Astrocyte (in vitro differentiated cells and primary cell): ENCODE measurements at regions not wholly inside any gene's neighbourhood (a gene's known extent, or its start where the extent isn't known, plus 50 kb on each side); places are given as distances from the start of the nearest gene placed in this dataset.

Source experiments
- DNase-seq: peaks from one replicate; pipeline ENCODE4 v3.0.0-alpha.2; 2010; ENCODE audit warnings: low read depth
- FAIRE-seq: peaks from 2 replicates; lab custom pipeline; 2011; peaks lifted over from hg19 to GRCh38; lab: Jason Lieb, UNC
- H2AFZ ChIP-seq: 2 replicates; pipeline ENCODE4 v1.6.0; 2012; ENCODE audit warnings: low read depth, low read length, inconsistent platforms
- H3K27ac ChIP-seq: 2 replicates; pipeline ENCODE4 v1.5.1; 2011; ENCODE audit warnings: low read depth, low read length, inconsistent platforms
- H3K27me3 ChIP-seq: 2 replicates; pipeline ENCODE4 v1.6.0; 2011; ENCODE audit warnings: low read length, inconsistent platforms; ENCODE audit not compliant: insufficient read depth
- H3K36me3 ChIP-seq: 2 replicates; pipeline ENCODE4 v1.5.1; 2011; ENCODE audit warnings: low read length, inconsistent platforms; ENCODE audit not compliant: insufficient read depth
- H3K4me1 ChIP-seq: 2 replicates; pipeline ENCODE4 v1.5.1; 2011; ENCODE audit warnings: low read length, inconsistent platforms; ENCODE audit not compliant: insufficient read depth
- H3K4me2 ChIP-seq: 2 replicates; pipeline ENCODE4 v1.6.0; 2012; ENCODE audit warnings: low read length, inconsistent platforms
- H3K4me3 ChIP-seq: 2 replicates; pipeline ENCODE4 v1.5.1; 2011; ENCODE audit warnings: low read depth, mild to moderate bottlenecking, low read length, inconsistent platforms; ENCODE audit not compliant: insufficient read depth
- H3K79me2 ChIP-seq: 2 replicates; pipeline ENCODE4 v1.6.0; 2012; ENCODE audit warnings: mild to moderate bottlenecking, low read length, inconsistent platforms; ENCODE audit not compliant: insufficient read depth
- H3K9ac ChIP-seq: 2 replicates; pipeline ENCODE4 v1.6.0; 2012; ENCODE audit warnings: mild to moderate bottlenecking, low read length, inconsistent platforms
- H3K9me3 ChIP-seq: 2 replicates; pipeline ENCODE4 v1.5.1; 2012; ENCODE audit warnings: low read depth, mild to moderate bottlenecking, low read length, inconsistent platforms; ENCODE audit not compliant: insufficient read depth
- H4K20me1 ChIP-seq: 2 replicates; pipeline ENCODE4 v1.6.0; 2012; ENCODE audit warnings: low read length, inconsistent platforms; ENCODE audit not compliant: insufficient read depth
- H3K27ac Mint-ChIP-seq: one replicate; pipeline ENCODE4 v1.8.0; 2021; ENCODE audit warnings: mild to moderate bottlenecking, mixed read lengths; ENCODE audit not compliant: unreplicated experiment
- H3K27me3 Mint-ChIP-seq: one replicate; pipeline ENCODE4 v1.8.0; 2021; ENCODE audit warnings: low read depth, mixed read lengths; ENCODE audit not compliant: unreplicated experiment
- H3K36me3 Mint-ChIP-seq: one replicate; pipeline ENCODE4 v1.8.0; 2021; ENCODE audit warnings: low read depth, mixed read lengths; ENCODE audit not compliant: unreplicated experiment
- H3K4me1 Mint-ChIP-seq: one replicate; pipeline ENCODE4 v1.8.0; 2021; ENCODE audit warnings: low read depth, mixed read lengths; ENCODE audit not compliant: unreplicated experiment
- H3K4me3 Mint-ChIP-seq: one replicate; pipeline ENCODE4 v1.8.0; 2021; ENCODE audit warnings: mild to moderate bottlenecking, moderate library complexity, mixed read lengths; ENCODE audit not compliant: unreplicated experiment
- H3K9me3 Mint-ChIP-seq: one replicate; pipeline ENCODE4 v1.8.0; 2021; ENCODE audit warnings: mild to moderate bottlenecking, mixed read lengths; ENCODE audit not compliant: unreplicated experiment
- EZH2 ChIP-seq: IDR thresholded peaks from 2 replicates; pipeline ENCODE4 v1.6.1; 2012; ENCODE audit warnings: mild to moderate bottlenecking, low read length, inconsistent platforms; ENCODE audit not compliant: insufficient read depth
- TF ChIP-seq, protein P1 (sequence below): IDR thresholded peaks from 2 replicates; pipeline ENCODE4 v1.5.1; 2011; ENCODE audit warnings: low read depth, mild to moderate bottlenecking, inconsistent platforms, low read length, moderate library complexity; ENCODE audit not compliant: insufficient read depth

- H4K20me1 ChIP-seq: no peaks in the 10 kb centered on the region
- TF ChIP-seq, protein P1, sequence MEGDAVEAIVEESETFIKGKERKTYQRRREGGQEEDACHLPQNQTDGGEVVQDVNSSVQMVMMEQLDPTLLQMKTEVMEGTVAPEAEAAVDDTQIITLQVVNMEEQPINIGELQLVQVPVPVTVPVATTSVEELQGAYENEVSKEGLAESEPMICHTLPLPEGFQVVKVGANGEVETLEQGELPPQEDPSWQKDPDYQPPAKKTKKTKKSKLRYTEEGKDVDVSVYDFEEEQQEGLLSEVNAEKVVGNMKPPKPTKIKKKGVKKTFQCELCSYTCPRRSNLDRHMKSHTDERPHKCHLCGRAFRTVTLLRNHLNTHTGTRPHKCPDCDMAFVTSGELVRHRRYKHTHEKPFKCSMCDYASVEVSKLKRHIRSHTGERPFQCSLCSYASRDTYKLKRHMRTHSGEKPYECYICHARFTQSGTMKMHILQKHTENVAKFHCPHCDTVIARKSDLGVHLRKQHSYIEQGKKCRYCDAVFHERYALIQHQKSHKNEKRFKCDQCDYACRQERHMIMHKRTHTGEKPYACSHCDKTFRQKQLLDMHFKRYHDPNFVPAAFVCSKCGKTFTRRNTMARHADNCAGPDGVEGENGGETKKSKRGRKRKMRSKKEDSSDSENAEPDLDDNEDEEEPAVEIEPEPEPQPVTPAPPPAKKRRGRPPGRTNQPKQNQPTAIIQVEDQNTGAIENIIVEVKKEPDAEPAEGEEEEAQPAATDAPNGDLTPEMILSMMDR: no peak
- no peak for TF ChIP-seq EZH2
- H3K4me2 ChIP-seq: no peak overlapping the region
- no peaks in the 10 kb centered on the region for H3K9me3 ChIP-seq
- Mint-ChIP-seq H3K9me3 (no peaks in the 10 kb centered on the region), H3K36me3 (no peaks in the 10 kb centered on the region), H3K4me3 (no peak overlapping the region), H3K27me3 (no peaks in the 10 kb centered on the region), H3K27ac (no peak overlapping the region), H3K4me1 (no peaks in the 10 kb centered on the region)
- no peaks in the 10 kb centered on the region for H3K4me1 ChIP-seq
- H3K9ac ChIP-seq: no peak overlapping the region
- FAIRE-seq: no peak
- H2AFZ ChIP-seq: no peak overlapping the region
- no peaks in the 10 kb centered on the region for H3K79me2 ChIP-seq
- no peak for DNase-seq
- no peak overlapping the region for H3K27ac ChIP-seq
- no peaks in the 10 kb centered on the region for H3K27me3 ChIP-seq
- H3K36me3 ChIP-seq: no peaks in the 10 kb centered on the region
- no peak overlapping the region for H3K4me3 ChIP-seq
Measured at GRCh38 chrX:6383917-6384316, 151.0 kb downstream of the VCX3A start.

- Mint-ChIP-seq H3K27me3 (no peaks in the 10 kb centered on the region), H3K4me3 (no peak overlapping the region), H3K36me3 (no peaks in the 10 kb centered on the region), H3K4me1 (no peaks in the 10 kb centered on the region), H3K9me3 (no peaks in the 10 kb centered on the region), H3K27ac (no peak overlapping the region)
- Histone ChIP-seq H3K4me1 (no peaks in the 10 kb centered on the region), H3K36me3 (no peaks in the 10 kb centered on the region), H2AFZ (no peak overlapping the region), H3K27ac (no peak overlapping the region), H4K20me1 (no peaks in the 10 kb centered on the region), H3K27me3 (no peaks in the 10 kb centered on the region), H3K79me2 (no peaks in the 10 kb centered on the region), H3K9ac (no peak overlapping the region), H3K4me3 (no peak overlapping the region), H3K4me2 (no peak overlapping the region), H3K9me3 (no peaks in the 10 kb centered on the region)
- DNase-seq (no peak), FAIRE-seq (no peak)
- TF ChIP-seq EZH2: no peak
- TF ChIP-seq, protein P1: no peak
Measured at GRCh38 chrX:6383488-6383887, 151.4 kb downstream of the VCX3A start.

GRCh38 chrX:6382284-6382683, 152.6 kb downstream of the VCX3A start:
- FAIRE-seq: no peak
- TF ChIP-seq EZH2: no peak
- TF ChIP-seq, protein P1: no peak
- no peaks in the 10 kb centered on the region for H3K9me3 Mint-ChIP-seq

More at GRCh38 chrX:6382284-6382683, 152.6 kb downstream of the VCX3A start:
- H3K4me3 ChIP-seq: no peak overlapping the region
- H3K27me3 ChIP-seq: no peaks in the 10 kb centered on the region
- H3K9ac ChIP-seq: no peak overlapping the region
- H3K36me3 ChIP-seq: no peaks in the 10 kb centered on the region
- H2AFZ ChIP-seq: no peak overlapping the region
- H3K27ac Mint-ChIP-seq: no peak overlapping the region
- no peaks in the 10 kb centered on the region for H4K20me1 ChIP-seq
- DNase-seq: no peak
- H3K79me2 ChIP-seq: no peaks in the 10 kb centered on the region
- H3K4me2 ChIP-seq: no peak overlapping the region
- no peaks in the 10 kb centered on the region for H3K27me3 Mint-ChIP-seq
- H3K4me1 ChIP-seq: no peaks in the 10 kb centered on the region
- H3K27ac ChIP-seq: no peak overlapping the region
- H3K9me3 ChIP-seq: no peaks in the 10 kb centered on the region
- no peaks in the 10 kb centered on the region for H3K36me3 Mint-ChIP-seq
- no peak overlapping the region for H3K4me3 Mint-ChIP-seq
- H3K4me1 Mint-ChIP-seq: no peaks in the 10 kb centered on the region
